HTR-8/SVneo (cell line): ENCODE measurements at regions not wholly inside any gene's neighbourhood (a gene's known extent, or its start where the extent isn't known, plus 50 kb on each side); places are given as distances from the start of the nearest gene placed in this dataset.
A peak's percentile ranks its signal among the peaks of the same experiment; 100 is the strongest.
"Not testable (repeated sequence)": the region's sequence is repeated elsewhere in the genome, so short reads cannot be mapped to it uniquely, and the experiment has no call there.

Source experiments
- DNase-seq: peaks from one replicate; pipeline ENCODE4 v3.0.0; 2011; ENCODE audit warnings: low spot score, mixed read lengths; ENCODE audit not compliant: insufficient read length
- FAIRE-seq: peaks from 2 replicates; lab custom pipeline; 2011; peaks lifted over from hg19 to GRCh38; lab: Jason Lieb, UNC

DNA sequence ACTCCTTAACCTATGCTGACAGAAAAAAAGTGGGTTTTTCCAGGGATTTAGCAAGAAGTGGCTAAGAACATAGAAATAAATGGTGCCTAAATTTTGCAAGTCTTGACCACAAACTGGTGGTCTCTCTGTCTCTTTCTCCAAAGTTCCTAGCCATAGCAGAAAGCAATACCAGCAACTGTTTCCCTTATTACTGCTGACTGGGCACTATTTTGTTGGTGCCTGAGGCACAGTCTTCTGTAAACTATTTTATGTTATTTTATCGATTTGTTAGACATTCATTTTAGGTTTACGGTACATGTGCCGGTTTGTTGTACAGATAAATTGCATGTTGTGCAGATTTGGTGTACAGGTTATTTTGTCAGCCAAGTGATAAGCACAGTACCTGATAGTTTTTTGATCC is 234.6 kb upstream of the TECRL start:
- FAIRE-seq (no peak), DNase-seq (no peak)

GRCh38 chr4:64642936-64643335 is 233.7 kb upstream of the TECRL start:
- FAIRE-seq (no peak), DNase-seq (no peak)

GRCh38 chr4:64640402-64640801 is 231.2 kb upstream of the TECRL start:
- FAIRE-seq, DNase-seq: not testable (repeated sequence)

DNA sequence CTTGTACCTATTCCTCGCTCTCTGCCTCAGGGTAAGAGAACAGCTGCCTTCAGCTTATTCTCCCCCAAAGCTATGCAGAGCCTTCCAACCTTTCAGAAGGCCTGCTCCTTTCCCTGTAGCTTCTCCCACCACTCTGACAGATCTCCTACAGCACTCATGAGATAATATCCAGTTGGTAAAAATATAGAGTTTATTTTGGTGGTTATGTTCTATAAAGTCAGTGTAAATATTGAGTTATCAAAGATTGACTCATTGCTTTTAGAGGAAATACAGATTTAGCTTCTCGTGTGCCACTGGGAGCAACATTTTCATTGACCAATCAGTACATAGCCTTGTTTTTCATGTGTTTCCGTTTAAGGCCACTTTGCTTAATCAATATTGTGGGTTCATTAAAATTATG is 216.2 kb upstream of the TECRL start:
- FAIRE-seq = no peak
- no peak for DNase-seq

DNA sequence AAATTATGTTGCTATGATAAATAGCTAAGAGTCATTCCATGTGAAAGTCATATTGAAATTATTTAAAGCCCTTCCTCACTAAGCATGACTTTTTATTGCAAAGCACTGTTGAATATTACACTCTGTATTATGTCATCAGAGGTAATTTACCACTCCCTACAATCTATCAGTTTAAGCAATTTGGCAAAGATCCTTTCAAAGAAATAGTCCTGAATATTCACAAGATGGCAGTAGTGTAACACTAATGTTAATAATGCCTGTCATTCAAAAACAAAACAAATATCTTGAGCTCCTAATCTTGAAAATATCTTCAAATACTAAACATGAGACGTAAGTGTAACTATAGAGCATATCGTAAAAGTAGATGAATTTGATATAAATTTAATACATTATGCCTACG is 208.6 kb upstream of the TECRL start:
- DNase-seq (peak; percentile 14), FAIRE-seq (no peak)

- no peak for DNase-seq
- no peak for FAIRE-seq
Observed at GRCh38 chr4:64614276-64614675, 205.0 kb upstream of the TECRL start.

GRCh38 chr4:64613046-64613445 is 203.8 kb upstream of the TECRL start:
- DNase-seq = no peak
- FAIRE-seq = no peak

DNA sequence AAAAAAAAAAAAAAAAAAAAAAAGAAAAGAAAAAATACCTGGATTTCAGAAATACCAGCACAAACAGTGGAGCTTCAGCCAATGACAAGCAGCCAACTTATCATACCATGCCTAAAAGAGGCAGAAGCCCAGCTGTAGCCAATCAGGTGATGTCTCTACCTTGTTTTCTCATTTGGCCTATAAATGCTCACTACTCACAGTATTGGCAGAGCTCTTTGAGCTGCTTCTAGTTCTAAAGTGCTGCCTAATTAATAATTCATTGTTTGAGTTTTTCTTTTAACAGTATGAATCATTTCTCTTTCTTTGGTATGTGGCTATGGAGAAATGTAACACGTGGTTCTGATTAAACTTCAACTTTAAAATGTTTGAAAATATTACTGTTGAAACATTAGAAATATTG is 188.8 kb upstream of the TECRL start:
- no peak for DNase-seq

DNA sequence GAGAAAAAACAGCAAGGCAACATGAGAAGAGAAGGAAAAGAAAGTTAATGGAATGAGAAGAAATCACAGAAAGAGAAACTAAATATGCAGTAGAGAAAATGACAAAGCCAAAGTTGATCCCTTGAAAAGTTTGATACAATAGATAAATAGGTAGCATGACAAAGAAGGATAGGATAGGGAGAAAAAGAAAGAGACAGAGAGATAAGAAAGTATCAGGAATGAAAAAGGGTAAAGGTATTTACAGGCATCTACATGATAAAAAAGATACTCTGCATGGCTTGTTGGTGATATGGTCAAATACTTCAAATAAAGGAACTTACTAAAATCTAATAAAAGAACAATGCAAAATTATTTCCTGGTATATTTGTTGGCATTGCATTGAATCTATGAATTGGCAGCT is 185.5 kb upstream of the TECRL start:
- DNase-seq (no peak), FAIRE-seq (no peak)

More for the DNA sequence above, 188.8 kb upstream of the TECRL start:
- FAIRE-seq = no peak

DNA sequence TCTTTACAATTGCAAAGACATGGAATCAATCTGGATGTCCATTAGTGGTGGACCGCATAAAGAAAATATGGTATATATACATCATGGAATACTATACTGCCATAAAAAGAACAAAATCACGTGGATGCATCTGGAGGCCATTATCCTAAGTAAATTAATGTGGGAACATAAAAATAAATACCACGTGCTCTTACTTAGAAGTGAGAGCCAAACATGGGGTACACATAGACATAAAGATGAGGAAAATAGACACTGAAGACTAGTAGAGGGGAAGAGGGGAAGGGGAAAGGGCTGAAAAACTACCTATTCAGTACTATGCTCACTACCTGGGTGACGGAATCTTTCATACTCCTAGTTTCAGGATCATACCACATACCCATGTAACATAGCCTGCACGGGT is 179.3 kb upstream of the TECRL start:
- FAIRE-seq (no peak), DNase-seq (no peak)

DNA sequence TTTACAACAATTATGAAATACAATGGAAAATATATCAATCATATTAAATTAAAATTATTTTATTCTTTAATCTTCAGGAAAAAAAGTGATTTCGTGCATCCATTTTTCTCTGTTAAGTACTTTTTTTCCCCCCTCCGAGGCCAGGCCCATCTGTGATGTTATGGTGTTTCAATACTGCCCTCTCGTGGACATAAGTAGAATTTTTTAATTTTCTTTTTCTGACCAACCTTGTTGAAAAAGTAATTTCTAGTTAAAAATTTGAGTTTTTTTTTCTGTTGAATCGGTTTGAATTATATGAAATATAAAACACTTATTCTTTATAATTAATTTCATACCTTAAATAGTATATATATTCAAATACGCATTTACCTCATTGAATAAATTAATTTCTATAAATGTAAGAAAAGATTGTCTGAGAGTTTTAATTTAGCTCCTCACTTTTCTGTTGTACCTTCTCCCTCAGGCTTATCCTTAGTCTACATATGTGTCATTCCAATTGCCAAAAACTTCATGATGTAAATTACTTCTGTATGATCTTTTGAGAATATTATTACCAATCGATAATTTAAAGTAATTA is 175.8 kb upstream of the TECRL start:
- DNase-seq (peak; percentile 3), FAIRE-seq (no peak)

DNA sequence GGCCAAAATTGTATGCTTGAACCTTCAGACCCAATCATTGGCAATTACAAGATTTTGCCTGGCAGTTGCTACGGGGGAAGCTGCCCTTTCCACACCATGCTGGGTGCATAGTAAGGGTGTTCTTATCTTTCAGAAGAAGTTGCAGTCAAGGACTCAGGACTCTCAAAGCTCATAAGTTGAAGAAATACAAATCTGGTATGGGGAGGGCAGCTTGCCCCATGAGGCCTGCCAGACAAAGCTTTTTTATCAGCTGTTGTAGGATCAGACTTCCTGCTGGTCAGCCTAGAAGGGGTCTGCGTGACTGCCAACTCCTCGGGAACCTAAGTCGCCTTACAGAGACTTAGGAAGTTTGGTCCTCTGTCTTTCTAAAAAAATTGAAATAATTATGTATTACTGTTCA is 174.9 kb upstream of the TECRL start:
- FAIRE-seq (no peak), DNase-seq (no peak)

DNA sequence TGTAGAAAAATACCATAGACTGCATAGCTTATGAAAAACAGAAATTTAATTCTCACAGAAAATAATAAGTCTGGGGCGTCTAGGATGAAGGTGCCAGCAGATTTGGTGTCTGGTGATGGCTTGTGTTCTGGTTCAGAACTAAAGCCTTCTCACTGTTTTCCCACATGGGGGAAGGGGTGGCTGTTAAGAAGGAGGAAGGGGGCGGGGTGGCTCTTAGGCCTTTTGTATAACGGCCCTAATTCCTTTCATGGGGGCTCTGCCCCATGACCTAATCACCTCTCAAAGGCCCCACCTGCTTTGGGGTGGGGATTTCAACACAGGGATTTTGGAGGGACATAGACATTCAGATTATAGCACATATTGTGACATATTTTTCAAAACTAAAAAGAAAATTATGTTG is 173.2 kb upstream of the TECRL start:
- FAIRE-seq = no peak

GRCh38 chr4:64581422-64581821 is 172.2 kb upstream of the TECRL start:
- no peak for FAIRE-seq

More for the DNA sequence above, 173.2 kb upstream of the TECRL start:
- DNase-seq = no peak

GRCh38 chr4:64564126-64564525 is 154.9 kb upstream of the TECRL start:
- DNase-seq = no peak
- FAIRE-seq = no peak

More at GRCh38 chr4:64581422-64581821, 172.2 kb upstream of the TECRL start:
- no peak for DNase-seq

DNA sequence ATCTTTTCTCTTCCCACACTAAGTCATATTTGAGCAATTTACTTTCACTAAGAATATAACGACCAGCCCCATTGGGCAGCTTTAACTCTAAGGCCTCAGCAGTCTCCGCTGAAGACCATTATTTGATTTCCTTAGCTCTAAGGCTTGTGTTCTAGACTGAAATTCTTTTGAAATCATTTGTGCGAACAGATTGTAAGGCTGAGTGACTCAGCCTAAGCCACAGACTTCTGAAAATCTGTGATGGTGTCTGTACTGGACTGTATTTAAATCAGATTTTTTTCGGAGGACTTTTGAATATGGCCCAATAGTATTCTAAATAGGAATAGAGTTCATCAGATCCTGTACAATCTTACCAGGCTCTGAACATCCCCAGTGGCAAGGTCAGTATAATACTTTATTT is 150.3 kb upstream of the TECRL start:
- FAIRE-seq (no peak), DNase-seq (no peak)

DNA sequence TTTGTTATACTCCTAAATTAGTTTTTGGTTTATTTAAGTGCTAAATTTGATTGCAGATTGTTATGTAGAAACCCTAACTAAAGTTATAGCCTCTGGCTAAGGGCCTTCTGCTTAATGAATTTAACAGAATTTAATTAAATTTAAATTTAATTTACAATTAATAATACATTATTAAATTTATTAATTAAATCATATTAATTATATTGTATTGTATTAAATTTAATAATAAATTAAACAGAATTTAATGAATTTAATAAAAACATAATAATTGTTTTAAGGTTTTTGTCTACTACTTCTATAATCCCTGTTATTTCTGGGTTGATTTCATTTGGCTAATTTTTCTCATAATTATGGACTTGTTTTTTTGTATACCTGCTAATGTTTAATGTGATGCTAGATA is 141.9 kb upstream of the TECRL start:
- DNase-seq (no peak), FAIRE-seq (no peak)

DNA sequence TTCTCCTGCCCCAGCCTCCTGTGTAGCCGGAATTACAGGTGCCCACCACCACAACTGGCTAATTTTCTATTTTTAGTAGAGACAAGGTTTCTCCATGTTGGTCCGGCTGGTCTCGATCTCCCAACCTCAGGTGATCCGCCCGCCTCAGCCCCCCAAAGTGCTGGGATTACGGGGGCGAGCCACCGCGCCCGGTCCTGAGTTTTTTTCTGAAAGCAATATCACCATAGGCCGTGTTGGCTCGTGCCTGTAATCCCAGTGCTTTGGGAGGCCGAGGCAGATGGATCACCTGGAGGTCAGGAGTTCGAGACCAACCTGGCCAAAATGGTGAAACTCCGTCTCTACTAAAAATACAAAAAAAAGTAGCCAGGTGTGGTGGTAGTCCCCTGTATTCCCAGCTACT is 136.3 kb upstream of the TECRL start:
- DNase-seq = no peak
- FAIRE-seq = no peak

DNA sequence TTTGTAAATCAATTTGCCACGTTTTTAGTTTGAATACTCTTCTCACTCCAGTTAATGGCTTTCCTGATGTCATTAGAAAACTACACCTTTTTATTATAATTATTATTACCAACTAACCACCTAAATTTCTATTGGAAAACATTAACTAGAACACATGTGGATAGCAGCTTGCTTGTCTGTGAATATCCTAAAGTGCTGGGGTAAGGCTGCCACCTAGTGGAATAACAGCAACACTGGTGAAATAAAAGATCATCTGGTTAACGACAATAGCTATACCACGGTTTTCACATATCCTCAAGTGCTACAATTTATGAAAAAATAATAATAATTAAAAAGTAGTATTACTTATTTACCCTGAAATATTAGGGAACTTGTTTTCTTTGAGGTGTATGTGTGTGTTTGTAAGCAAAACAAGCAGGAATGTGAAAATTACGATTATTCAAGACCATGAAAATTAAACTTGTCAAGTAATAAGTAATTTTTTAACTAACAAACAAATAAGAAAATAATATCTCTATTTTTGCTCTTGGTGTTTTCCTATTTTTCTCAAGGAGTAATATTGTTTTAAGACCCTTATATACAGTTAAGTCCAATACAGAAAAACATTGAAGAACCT is 130.1 kb upstream of the TECRL start:
- FAIRE-seq (no peak), DNase-seq (peak; percentile 30)

- FAIRE-seq (no peak), DNase-seq (no peak)
Observed at GRCh38 chr4:64538219-64538618, 129.0 kb upstream of the TECRL start.

GRCh38 chr4:64533637-64534036 is 124.4 kb upstream of the TECRL start:
- DNase-seq = no peak
- no peak for FAIRE-seq

DNA sequence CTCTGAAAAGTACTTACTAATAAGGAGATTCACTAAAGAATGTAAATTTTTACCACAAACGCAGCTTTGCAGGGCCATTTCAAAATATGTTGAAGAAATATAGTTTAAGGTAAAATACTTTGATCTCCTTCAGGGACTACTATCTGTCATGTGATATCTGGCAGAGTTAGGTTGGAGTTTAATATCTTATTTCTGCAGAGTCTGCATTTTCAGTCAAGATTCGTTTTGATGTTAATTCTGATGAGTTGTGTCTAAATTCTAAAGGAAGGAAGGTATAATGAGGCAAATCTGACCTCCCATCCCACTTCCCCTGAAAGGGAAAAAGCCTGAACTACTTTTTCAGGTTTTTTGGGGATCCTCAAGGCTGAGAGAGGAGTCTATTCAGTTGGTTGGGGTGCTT is 123.9 kb upstream of the TECRL start:
- DNase-seq (no peak), FAIRE-seq (no peak)
